IPS-15b (cell line): ENCODE measurements at regions not wholly inside any gene's neighbourhood (a gene's known extent, or its start where the extent isn't known, plus 50 kb on each side); places are given as distances from the start of the nearest gene placed in this dataset.
"Not testable (repeated sequence)": the region's sequence is repeated elsewhere in the genome, so short reads cannot be mapped to it uniquely, and the experiment has no call there.

ENCODE experiments used
- H3K27me3 ChIP-seq: one replicate; pipeline ENCODE4 v1.6.1; 2013; ENCODE audit warnings: low read length; ENCODE audit not compliant: control insufficient read depth, insufficient read depth
- H3K36me3 ChIP-seq: one replicate; pipeline ENCODE4 v1.6.1; 2013; ENCODE audit warnings: low read length; ENCODE audit not compliant: control insufficient read depth, insufficient read depth
- H3K4me1 ChIP-seq: one replicate; pipeline ENCODE4 v1.6.1; 2013; ENCODE audit warnings: mild to moderate bottlenecking, low read length; ENCODE audit not compliant: control insufficient read depth, insufficient read depth
- H3K4me3 ChIP-seq: one replicate; pipeline ENCODE4 v1.5.1; 2013; ENCODE audit warnings: low read depth, low read length
- H3K9ac ChIP-seq: one replicate; pipeline ENCODE4 v1.6.1; 2013; ENCODE audit warnings: low read depth, mild to moderate bottlenecking, low read length
- H3K9me3 ChIP-seq: one replicate; pipeline ENCODE4 v1.6.1; 2013; ENCODE audit warnings: mild to moderate bottlenecking, low read length; ENCODE audit not compliant: control insufficient read depth, insufficient read depth

DNA sequence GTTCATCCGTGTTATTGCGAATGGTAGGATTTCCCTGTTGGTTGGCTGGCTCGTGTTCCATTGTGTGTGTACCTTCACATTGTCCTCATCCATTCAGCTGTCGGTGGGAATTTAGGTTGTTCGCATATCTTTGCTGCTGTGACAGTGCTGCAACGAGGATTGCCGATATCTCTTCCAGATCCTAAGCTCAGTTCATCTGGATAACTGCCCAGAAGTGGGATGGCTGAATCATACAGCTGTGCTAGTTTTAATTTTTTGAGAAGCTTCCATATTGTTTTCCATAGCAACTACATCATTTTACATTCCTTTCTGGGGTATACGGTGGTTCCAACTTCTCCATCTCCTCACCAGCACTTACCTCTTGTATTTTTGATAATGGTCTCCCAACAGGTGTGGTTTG lies 292.8 kb upstream of the SFSWAP start:
- H3K9ac ChIP-seq: no peak overlapping the region
- no peaks in the 10 kb centered on the region for H3K9me3 ChIP-seq
- peaks cover 2% of the 10 kb centered on the region for H3K36me3 ChIP-seq
- H3K27me3 ChIP-seq: no peaks in the 10 kb centered on the region
- no peak overlapping the region for H3K4me3 ChIP-seq
- H3K4me1 ChIP-seq: no peaks in the 10 kb centered on the region

DNA sequence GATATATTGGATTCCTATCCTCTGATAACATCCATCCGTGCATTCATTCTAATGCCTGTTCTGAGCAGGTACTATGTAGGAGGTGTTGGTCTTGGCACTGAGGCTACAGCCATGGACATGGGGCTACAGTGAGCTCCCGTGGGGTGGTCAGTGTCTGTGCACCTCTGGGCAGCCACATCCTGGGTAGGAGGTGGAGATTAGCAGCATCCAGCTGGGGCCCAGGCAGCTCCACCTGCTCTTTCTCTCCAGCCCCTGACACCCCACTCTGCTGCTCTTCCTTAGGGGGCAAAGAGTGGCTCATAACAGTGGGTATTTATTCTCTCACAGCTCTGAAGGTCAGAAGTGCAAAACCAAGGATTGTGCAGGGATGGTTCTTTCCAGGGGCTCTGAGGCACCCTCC lies 292.0 kb upstream of the SFSWAP start:
- H3K9me3 ChIP-seq: no peaks in the 10 kb centered on the region
- peaks cover 2% of the 10 kb centered on the region for H3K36me3 ChIP-seq
- H3K9ac ChIP-seq: no peak overlapping the region
- no peaks in the 10 kb centered on the region for H3K27me3 ChIP-seq
- H3K4me3 ChIP-seq: no peak overlapping the region
- H3K4me1 ChIP-seq: no peaks in the 10 kb centered on the region

DNA sequence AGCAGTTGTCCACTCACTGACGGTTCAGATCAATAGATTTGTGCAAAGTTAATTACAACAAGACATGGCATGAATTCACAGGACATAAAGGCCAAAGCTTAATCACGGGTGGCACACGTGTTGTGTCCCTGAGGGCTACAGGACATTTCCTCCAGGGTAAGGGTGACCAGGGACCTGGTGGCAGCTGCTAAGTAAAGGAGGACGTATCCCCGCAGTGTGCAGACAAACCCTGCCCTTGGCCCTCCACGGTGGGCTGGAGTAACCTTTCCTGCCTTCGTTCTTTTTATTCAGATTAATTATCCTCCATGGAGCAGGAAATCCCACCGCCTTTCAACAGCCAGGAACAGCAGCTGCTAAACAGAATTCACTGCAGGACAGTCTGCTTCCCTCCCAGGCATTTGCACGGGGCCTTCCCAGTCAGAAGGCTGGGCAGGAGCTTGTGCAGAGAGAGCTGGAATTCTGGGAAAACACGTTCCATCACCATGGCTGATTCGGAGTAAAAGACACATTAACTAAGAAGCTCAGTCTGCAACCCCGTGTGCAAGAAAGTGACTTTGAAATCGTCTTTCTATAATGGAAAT lies 289.9 kb upstream of the SFSWAP start:
- Histone ChIP-seq H3K36me3 (peaks cover 2% of the 10 kb centered on the region), H3K9me3 (no peaks in the 10 kb centered on the region), H3K4me3 (no peak overlapping the region), H3K27me3 (no peaks in the 10 kb centered on the region), H3K4me1 (no peaks in the 10 kb centered on the region), H3K9ac (no peak overlapping the region)

DNA sequence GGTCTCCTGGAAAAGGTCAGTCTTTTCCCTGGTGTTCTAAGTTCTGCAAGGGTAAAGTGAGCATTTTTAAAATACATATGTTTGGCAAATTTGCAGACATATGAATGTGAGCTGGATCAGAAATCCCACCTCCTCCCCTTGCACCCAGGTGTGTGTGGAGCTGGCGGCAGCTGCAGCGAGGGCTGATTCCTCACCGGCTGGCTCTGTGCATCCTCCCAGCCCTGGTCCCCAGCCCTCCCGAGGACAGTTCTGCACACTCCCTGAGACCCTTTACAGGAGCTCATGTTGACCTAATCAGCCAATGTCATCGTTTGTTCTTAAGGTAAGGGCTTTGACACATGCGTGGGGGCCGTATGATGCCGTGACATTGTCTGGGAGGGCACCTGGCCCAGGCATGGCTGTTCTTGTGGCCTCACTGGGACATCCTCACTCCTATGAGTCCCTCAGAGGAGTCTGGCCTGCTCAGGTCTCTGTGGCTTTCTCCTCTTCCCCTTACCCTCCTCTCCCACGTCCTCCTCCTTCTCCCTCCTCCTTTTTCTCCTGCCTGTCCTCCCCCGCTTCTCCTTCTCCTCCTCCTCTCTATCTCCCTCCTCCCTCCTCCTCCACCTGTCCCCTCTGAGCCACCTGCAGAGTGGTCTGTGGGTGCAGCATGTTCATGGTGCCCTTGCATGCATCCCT lies 289.2 kb upstream of the SFSWAP start:
- Histone ChIP-seq H3K36me3 (peaks cover 2% of the 10 kb centered on the region), H3K9ac (no peak overlapping the region), H3K4me3 (no peak overlapping the region), H3K4me1 (no peaks in the 10 kb centered on the region), H3K27me3 (no peaks in the 10 kb centered on the region), H3K9me3 (no peaks in the 10 kb centered on the region)

DNA sequence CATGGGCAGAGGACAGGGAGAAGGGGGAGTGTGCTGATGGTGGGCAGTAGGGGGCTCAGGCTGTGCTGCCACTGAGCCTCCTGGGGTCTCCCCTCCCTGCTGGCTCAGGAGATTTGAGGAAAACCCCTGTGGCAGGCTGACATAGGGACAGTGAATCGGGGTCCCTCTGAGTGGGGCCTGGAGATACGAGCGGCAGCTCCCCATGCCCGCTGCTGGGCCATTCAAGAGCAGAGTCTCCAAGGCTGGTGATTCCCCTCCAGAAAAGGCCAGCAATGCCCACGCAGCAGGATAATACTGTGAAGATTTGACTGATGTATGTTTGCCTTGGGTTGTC lies 288.7 kb upstream of the SFSWAP start:
- H3K36me3 ChIP-seq: peaks cover under 1% of the 10 kb centered on the region
- no peak overlapping the region for H3K4me3 ChIP-seq
- H3K27me3 ChIP-seq: no peaks in the 10 kb centered on the region
- H3K4me1 ChIP-seq: no peaks in the 10 kb centered on the region
- no peak overlapping the region for H3K9ac ChIP-seq
- H3K9me3 ChIP-seq: no peaks in the 10 kb centered on the region

- Histone ChIP-seq H3K9ac (no peak overlapping the region), H3K36me3 (no peaks in the 10 kb centered on the region), H3K27me3 (no peaks in the 10 kb centered on the region), H3K4me1 (no peaks in the 10 kb centered on the region), H3K9me3 (no peaks in the 10 kb centered on the region), H3K4me3 (no peak overlapping the region)
These were observed 288.1 kb upstream of the SFSWAP start for GRCh38 chr12:131422744-131423143.

DNA sequence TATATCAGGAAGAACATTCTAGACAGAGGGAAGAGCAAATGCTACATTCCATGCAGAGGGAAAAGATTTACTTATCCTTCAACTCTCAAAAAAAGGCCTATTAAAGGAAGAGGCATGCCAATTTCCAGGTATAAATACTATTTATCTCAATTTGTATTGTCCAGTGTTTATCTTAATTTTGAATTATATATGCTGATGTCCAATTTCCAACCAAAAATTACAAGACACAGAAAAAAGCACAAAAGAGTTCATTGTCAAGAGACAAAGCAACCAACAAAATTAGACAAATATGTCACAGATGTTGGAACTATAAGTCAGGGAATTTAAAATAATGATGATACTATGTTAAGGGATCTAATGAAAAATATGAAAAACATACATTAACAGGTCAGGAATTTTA lies 286.6 kb upstream of the SFSWAP start:
- Histone ChIP-seq H3K27me3 (no peaks in the 10 kb centered on the region), H3K9me3 (no peaks in the 10 kb centered on the region), H3K36me3 (no peaks in the 10 kb centered on the region), H3K9ac (no peak overlapping the region), H3K4me1 (no peaks in the 10 kb centered on the region), H3K4me3 (no peak overlapping the region)

- no peaks in the 10 kb centered on the region for H3K36me3 ChIP-seq
- H3K4me3 ChIP-seq: no peak overlapping the region
- no peaks in the 10 kb centered on the region for H3K27me3 ChIP-seq
- no peaks in the 10 kb centered on the region for H3K9me3 ChIP-seq
- no peak overlapping the region for H3K9ac ChIP-seq
- H3K4me1 ChIP-seq: no peaks in the 10 kb centered on the region
These were observed 285.5 kb upstream of the SFSWAP start for GRCh38 chr12:131425112-131426075.

GRCh38 chr12:131428091-131428685 lies 282.7 kb upstream of the SFSWAP start:
- H3K4me1 ChIP-seq: no peaks in the 10 kb centered on the region
- H3K4me3 ChIP-seq: no peak overlapping the region
- peaks cover 4% of the 10 kb centered on the region for H3K27me3 ChIP-seq
- no peaks in the 10 kb centered on the region for H3K36me3 ChIP-seq
- H3K9me3 ChIP-seq: no peaks in the 10 kb centered on the region
- no peak overlapping the region for H3K9ac ChIP-seq

- not testable (repeated sequence) for H3K9me3 ChIP-seq, H3K27me3 ChIP-seq, H3K36me3 ChIP-seq, H3K9ac ChIP-seq, H3K4me1 ChIP-seq, H3K4me3 ChIP-seq
These were observed 281.7 kb upstream of the SFSWAP start for GRCh38 chr12:131429221-131429620.

DNA sequence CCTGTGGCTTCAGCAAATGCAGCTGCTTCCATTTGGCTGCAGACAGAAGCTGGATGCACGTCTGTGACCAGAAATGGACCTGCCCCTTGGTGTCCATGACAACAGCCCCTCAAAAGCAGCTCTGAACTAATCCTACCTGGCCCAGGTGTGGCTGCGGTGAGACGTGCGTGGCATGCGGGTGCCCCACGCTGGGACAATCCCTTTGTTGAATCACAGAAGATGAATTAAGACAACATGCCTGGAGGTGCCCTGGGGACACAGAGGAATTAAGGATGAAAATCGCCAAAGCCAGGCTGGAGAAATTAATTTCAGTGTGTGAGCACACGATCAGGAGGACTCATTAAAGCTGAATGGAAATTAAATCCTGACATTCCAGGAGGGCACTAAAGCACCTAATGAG lies 281.2 kb upstream of the SFSWAP start:
- not testable (repeated sequence) for H3K27me3 ChIP-seq, H3K36me3 ChIP-seq, H3K9ac ChIP-seq, H3K4me3 ChIP-seq, H3K4me1 ChIP-seq, H3K9me3 ChIP-seq
